ENCODE measurements at regions not wholly inside any gene's neighbourhood (a gene's known extent, or its start where the extent isn't known, plus 50 kb on each side); places are given as distances from the start of the nearest gene placed in this dataset.

- WGBS = 58% methylated on average over 6 of the region's 6 CpGs
- Histone ChIP-seq H3K36me3 (ENCODE audit: control insufficient read depth in 4 of 4, insufficient read depth in 3 of 4, low read depth in 1 of 4, low read length in 3 of 4) (no peaks in the 10 kb centered on the region), H3K4me1 (ENCODE audit: control insufficient read depth in 4 of 4, insufficient read depth in 4 of 4, low read length in 3 of 4) (no peaks in the 10 kb centered on the region), H3K9me3 (ENCODE audit: control insufficient read depth in 4 of 4, low read length in 3 of 4) (peaks cover 0 to 3% (median 0%) of the 10 kb centered on the region in 4 donors), H3K4me3 (ENCODE audit: low read depth in 1 of 3, low read length in 3 of 3) (no peak overlapping the region), H3K27me3 (ENCODE audit: control insufficient read depth in 4 of 4, insufficient read depth in 4 of 4, low read length in 3 of 4) (no peaks in the 10 kb centered on the region), H3K27ac (ENCODE audit: low read depth in 1 of 2, low read length in 2 of 2) (no peak overlapping the region), H3K9ac (ENCODE audit: low read depth in 1 of 2, low read length in 2 of 2) (no peak overlapping the region)
- no peak for DNase-seq (ENCODE audit: low spot score)
- no peak for TF ChIP-seq EGR1 (IDR thresholded peaks at IDR 0.05; ENCODE audit: low read depth in 2 of 2)
- TF ChIP-seq HNF4A (conservative IDR thresholded peaks at IDR 0.05) = no peak
- no peak for TF ChIP-seq FOXA2 (IDR thresholded peaks at IDR 0.05)
- TF ChIP-seq HNF4G (IDR thresholded peaks at IDR 0.05) = no peak
- no peak for TF ChIP-seq MAX (IDR thresholded peaks at IDR 0.05)
- no peak for TF ChIP-seq TAF1 (conservative IDR thresholded peaks at IDR 0.05)
- TF ChIP-seq ZBTB33 (IDR thresholded peaks at IDR 0.05) = no peak
- TF ChIP-seq RXRA (IDR thresholded peaks at IDR 0.05) = no peak
These were observed 932.5 kb upstream of the WWC1 start for GRCh38 chr5:167358868-167359492.

GRCh38 chr5:167361795-167362194, 929.6 kb upstream of the WWC1 start:
- Histone ChIP-seq H3K4me3 (ENCODE audit: low read depth in 1 of 3, low read length in 3 of 3) (no peak overlapping the region), H3K9ac (ENCODE audit: low read depth in 1 of 2, low read length in 2 of 2) (no peak overlapping the region), H3K27me3 (ENCODE audit: control insufficient read depth in 4 of 4, insufficient read depth in 4 of 4, low read length in 3 of 4) (no peaks in the 10 kb centered on the region), H3K4me1 (ENCODE audit: control insufficient read depth in 4 of 4, insufficient read depth in 4 of 4, low read length in 3 of 4) (no peaks in the 10 kb centered on the region), H3K9me3 (ENCODE audit: control insufficient read depth in 4 of 4, low read length in 3 of 4) (peaks cover 0 to 4% (median 0%) of the 10 kb centered on the region in 4 donors), H3K27ac (ENCODE audit: low read depth in 1 of 2, low read length in 2 of 2) (no peak overlapping the region), H3K36me3 (ENCODE audit: control insufficient read depth in 4 of 4, insufficient read depth in 3 of 4, low read depth in 1 of 4, low read length in 3 of 4) (no peaks in the 10 kb centered on the region)
- WGBS = 88% methylated on average over 1 of the region's 1 CpG
- no peak for DNase-seq (ENCODE audit: low spot score)
- no peak for TF ChIP-seq RAD21 (IDR thresholded peaks at IDR 0.05)
- TF ChIP-seq REST (IDR thresholded peaks at IDR 0.05) = no peak
- no peak for TF ChIP-seq HNF4A (conservative IDR thresholded peaks at IDR 0.05)
- no peak for TF ChIP-seq EGR1 (IDR thresholded peaks at IDR 0.05; ENCODE audit: low read depth in 2 of 2)

- 90% methylated on average over 2 of the region's 2 CpGs for WGBS
- Histone ChIP-seq H3K27me3 (ENCODE audit: control insufficient read depth in 4 of 4, insufficient read depth in 4 of 4, low read length in 3 of 4) (no peaks in the 10 kb centered on the region), H3K36me3 (ENCODE audit: control insufficient read depth in 4 of 4, insufficient read depth in 3 of 4, low read depth in 1 of 4, low read length in 3 of 4) (no peaks in the 10 kb centered on the region), H3K4me1 (ENCODE audit: control insufficient read depth in 4 of 4, insufficient read depth in 4 of 4, low read length in 3 of 4) (no peaks in the 10 kb centered on the region), H3K4me3 (ENCODE audit: low read depth in 1 of 3, low read length in 3 of 3) (no peak overlapping the region), H3K9me3 (ENCODE audit: control insufficient read depth in 4 of 4, low read length in 3 of 4) (peaks cover 0 to 4% (median 0%) of the 10 kb centered on the region in 4 donors), H3K27ac (ENCODE audit: low read depth in 1 of 2, low read length in 2 of 2) (no peak overlapping the region), H3K9ac (ENCODE audit: low read depth in 1 of 2, low read length in 2 of 2) (no peak overlapping the region)
- TF ChIP-seq JUND (IDR thresholded peaks at IDR 0.05) = no peak
- no peak for TF ChIP-seq FOXA2 (IDR thresholded peaks at IDR 0.05)
- no peak for TF ChIP-seq NR2F2 (IDR thresholded peaks at IDR 0.05)
- TF ChIP-seq RAD21 (IDR thresholded peaks at IDR 0.05) = no peak
- TF ChIP-seq CTCF (IDR thresholded peaks at IDR 0.05; ENCODE audit: low read depth, low read length, missing input control) = no peak
- no peak for TF ChIP-seq YY1 (IDR thresholded peaks at IDR 0.05)
- no peak for TF ChIP-seq ZBTB33 (IDR thresholded peaks at IDR 0.05)
- no peak for TF ChIP-seq FOXA1 (IDR thresholded peaks at IDR 0.05)
- TF ChIP-seq RXRA (IDR thresholded peaks at IDR 0.05) = no peak
- TF ChIP-seq HNF4A (conservative IDR thresholded peaks at IDR 0.05) = no peak
- TF ChIP-seq ATF3 (IDR thresholded peaks at IDR 0.05) = no peak
- no peak for TF ChIP-seq TAF1 (conservative IDR thresholded peaks at IDR 0.05)
- no peak for DNase-seq (ENCODE audit: low spot score)
These were observed 928.4 kb upstream of the WWC1 start for GRCh38 chr5:167363065-167363464.

Measured in liver (tissue), 8 donors.